Stomach (tissue), 8 donors: ENCODE measurements at regions not wholly inside any gene's neighbourhood (a gene's known extent, or its start where the extent isn't known, plus 50 kb on each side); places are given as distances from the start of the nearest gene placed in this dataset.
"Not testable (repeated sequence)": the region's sequence is repeated elsewhere in the genome, so short reads cannot be mapped to it uniquely, and the experiment has no call there.

Experiments
- DNase-seq, 2 donors: peaks; one replicate each; pipeline versions ENCODE4 v3.0.0 to v3.0.0-alpha.2; 2013 to 2019
- H3K27ac ChIP-seq, 5 donors: fragments of 200-600 bp in 4 of 5; sonication (generic) in 4 of 5; one replicate each; pipeline ENCODE4 v1.5.1; 2013 to 2019; ENCODE audit warnings: mild to moderate bottlenecking in 1 of 5, moderate library complexity in 1 of 5
- H3K27me3 ChIP-seq, 3 donors: fragments of 200-600 bp; sonication (generic); one replicate each; pipeline ENCODE4 v1.5.1; 2017 to 2019; ENCODE audit warnings: mixed run types in 1 of 3
- H3K36me3 ChIP-seq, 4 donors: fragments of 200-600 bp; sonication (generic); 1 replicate in 3 of 4; 2 replicates in 1 of 4; pipeline ENCODE4 v1.5.1; 2016 to 2019
- H3K4me1 ChIP-seq, 4 donors: fragments of 200-600 bp; sonication (generic); one replicate each; pipeline ENCODE4 v1.5.1; 2016 to 2019
- H3K4me3 ChIP-seq, 4 donors: fragments of 200-600 bp; sonication (generic) in 3 of 4; one replicate each; pipeline ENCODE4 v1.5.1; 2016 to 2019; ENCODE audit warnings: mild to moderate bottlenecking in 1 of 4
- H3K9me3 ChIP-seq, 4 donors: fragments of 200-600 bp; sonication (generic); one replicate each; pipeline ENCODE4 v1.5.1; 2016 to 2019
- WGBS, 5 donors: extraction: QIAGEN DNeasy Blood & Tissue Kit in 3 of 5; methylation state at CpG; one replicate each; pipeline versions ENCODE4 v1.1.5 to v1.1.7; 2013 to 2018; 5-methylcytosine and 5-hydroxymethylcytosine counted together
- intact Hi-C: fragments of 100-400 bp; cut with DNase I; formaldehyde crosslinking; loops from one replicate; pipeline ENCODE4 v1.15.1; 2023; ENCODE audit warnings: low total_unique reads
- donor health status: healthy with polysubstance abuse.
- donor health status: Bipolar disorder and iron deficiency.
- donor health status: healthy.

GRCh38 chr7:76971201-76971600, 61.0 kb downstream of the SPDYE17 start:
- H3K9me3 ChIP-seq, H3K27ac ChIP-seq, DNase-seq, H3K27me3 ChIP-seq, H3K4me3 ChIP-seq, H3K4me1 ChIP-seq, intact Hi-C loops, H3K36me3 ChIP-seq: not testable (repeated sequence)
- 94 to 100% (median 100%) methylated on average over 1 to 3 of the region's 6 CpGs; no CpG with 5 or more reads in 1 of the 5 donors for WGBS, 5 donors

GRCh38 chr7:76969892-76970291, 62.3 kb downstream of the SPDYE17 start:
- H3K27ac ChIP-seq, H3K36me3 ChIP-seq, H3K4me3 ChIP-seq, H3K4me1 ChIP-seq, intact Hi-C loops, H3K27me3 ChIP-seq, DNase-seq, H3K9me3 ChIP-seq: not testable (repeated sequence)
- 97 to 100% (median 100%) methylated on average over 1 to 5 of the region's 7 CpGs for WGBS, 5 donors

DNA sequence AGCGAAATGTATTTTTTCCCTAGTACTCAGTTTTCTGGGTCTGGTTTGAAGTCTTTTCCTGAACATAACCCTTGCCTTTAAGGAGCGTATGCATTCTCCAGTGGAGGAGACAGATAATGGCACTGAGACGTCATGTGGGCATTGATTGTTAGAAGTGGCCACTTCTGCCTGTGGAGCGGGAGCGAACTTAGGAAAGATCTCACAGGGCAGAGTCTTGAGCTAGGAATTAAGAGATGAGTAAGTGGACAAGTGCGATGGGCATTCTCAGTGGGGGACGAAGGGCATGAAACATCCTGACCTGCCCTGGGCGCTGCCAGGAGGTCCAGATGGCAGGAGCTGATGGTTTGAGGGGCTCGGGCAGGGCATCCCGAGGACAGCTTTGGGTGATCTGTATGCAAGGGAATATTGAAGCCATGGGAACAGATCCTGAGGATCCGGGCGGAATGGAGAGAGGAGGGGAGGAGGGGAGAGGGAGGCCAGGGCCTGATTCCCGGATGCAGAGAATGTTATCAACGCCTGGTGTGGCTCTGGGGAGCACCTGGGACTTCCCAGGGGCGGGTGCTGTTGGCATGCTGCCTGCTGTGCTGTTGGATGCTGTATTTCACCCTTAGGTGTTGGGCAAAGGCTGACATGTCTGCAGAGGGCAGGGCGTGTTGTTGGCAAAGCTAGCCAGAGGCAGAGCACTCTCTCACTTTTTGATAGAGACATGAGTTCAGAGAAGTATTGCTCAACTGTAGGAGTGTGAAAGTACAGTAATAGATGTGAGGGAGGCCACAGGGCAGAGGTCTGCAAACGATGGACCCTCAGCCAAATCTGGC, 66.2 kb downstream of the SPDYE17 start:
- H3K4me1 ChIP-seq, intact Hi-C loops, H3K27me3 ChIP-seq, H3K9me3 ChIP-seq, H3K27ac ChIP-seq, H3K36me3 ChIP-seq, H3K4me3 ChIP-seq: not testable (repeated sequence)
- 42 to 100% (median 58%) methylated on average over 1 to 9 of the region's 17 CpGs; no CpG with 5 or more reads in 1 of the 5 donors for WGBS, 5 donors
- DNase-seq, result peak in 1 of 2 donors; percentile 28

DNA sequence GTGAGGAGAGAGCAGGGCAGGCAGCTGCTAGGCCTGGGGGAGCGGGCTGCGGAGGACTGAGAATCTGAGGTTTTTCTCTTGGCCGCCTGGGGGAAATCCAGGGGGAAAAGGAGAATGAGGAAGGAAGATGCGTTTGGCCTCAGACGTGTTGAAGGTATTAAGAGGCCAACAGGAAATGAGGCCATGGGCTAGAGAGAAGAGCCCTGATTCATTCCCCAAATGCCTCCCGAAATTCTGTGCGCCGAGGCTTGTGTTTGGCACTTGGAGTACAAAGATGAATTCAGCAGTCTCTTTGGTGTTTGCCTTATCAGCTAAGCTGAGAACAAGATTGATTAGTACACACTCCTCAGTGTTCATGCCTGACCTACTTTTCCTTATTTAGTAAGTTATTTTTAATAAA, 68.1 kb downstream of the SPDYE17 start:
- H3K27ac ChIP-seq, result peak overlapping the region in 1 of 5 donors; percentile 42
- H3K4me1 ChIP-seq, H3K4me3 ChIP-seq, DNase-seq, H3K36me3 ChIP-seq, H3K27me3 ChIP-seq, H3K9me3 ChIP-seq, intact Hi-C loops: not testable (repeated sequence)
- no CpG with 5 or more reads among the region's 8 CpGs for WGBS, 5 donors

GRCh38 chr7:76963061-76963460, 69.1 kb downstream of the SPDYE17 start:
- H3K36me3 ChIP-seq, intact Hi-C loops, DNase-seq, H3K4me1 ChIP-seq, H3K27ac ChIP-seq, H3K27me3 ChIP-seq, H3K4me3 ChIP-seq, H3K9me3 ChIP-seq: not testable (repeated sequence)
- WGBS, 5 donors, result 49 to 75% (median 68%) methylated on average over 3 to 7 of the region's 7 CpGs

DNA sequence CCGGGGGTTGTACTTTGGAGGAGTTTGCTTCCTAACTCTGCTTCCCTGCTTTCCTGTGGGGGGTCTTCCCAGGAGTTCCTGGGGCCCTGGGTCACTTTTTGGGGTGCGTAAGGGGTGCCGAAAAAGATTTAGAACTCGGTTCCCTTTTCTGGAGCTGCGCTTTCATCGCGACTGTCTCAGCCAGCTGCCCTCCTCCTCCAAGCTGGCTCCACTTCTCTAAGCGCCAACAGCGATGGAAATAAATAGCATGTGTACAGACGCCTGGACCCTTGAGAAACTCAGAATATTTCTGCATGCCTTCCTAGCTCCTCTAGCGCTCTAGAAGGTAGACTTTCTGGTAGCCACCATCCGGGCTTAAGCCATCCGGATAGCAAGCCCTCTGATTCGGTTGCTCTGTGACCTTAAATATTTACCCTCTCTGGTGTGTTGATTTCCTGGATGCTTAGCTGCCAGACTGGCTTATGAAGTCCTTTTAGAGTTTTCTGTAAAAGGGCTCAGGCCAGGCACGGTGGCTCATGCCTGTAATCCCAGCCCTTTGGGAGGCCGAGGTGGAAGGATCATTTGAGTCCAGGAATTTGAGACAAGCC, 71.7 kb downstream of the SPDYE17 start:
- intact Hi-C loops, H3K27ac ChIP-seq, H3K36me3 ChIP-seq, H3K4me1 ChIP-seq, H3K9me3 ChIP-seq, H3K4me3 ChIP-seq, H3K27me3 ChIP-seq, DNase-seq: not testable (repeated sequence)
- WGBS, 5 donors, result no CpG with 5 or more reads among the region's 16 CpGs

DNA sequence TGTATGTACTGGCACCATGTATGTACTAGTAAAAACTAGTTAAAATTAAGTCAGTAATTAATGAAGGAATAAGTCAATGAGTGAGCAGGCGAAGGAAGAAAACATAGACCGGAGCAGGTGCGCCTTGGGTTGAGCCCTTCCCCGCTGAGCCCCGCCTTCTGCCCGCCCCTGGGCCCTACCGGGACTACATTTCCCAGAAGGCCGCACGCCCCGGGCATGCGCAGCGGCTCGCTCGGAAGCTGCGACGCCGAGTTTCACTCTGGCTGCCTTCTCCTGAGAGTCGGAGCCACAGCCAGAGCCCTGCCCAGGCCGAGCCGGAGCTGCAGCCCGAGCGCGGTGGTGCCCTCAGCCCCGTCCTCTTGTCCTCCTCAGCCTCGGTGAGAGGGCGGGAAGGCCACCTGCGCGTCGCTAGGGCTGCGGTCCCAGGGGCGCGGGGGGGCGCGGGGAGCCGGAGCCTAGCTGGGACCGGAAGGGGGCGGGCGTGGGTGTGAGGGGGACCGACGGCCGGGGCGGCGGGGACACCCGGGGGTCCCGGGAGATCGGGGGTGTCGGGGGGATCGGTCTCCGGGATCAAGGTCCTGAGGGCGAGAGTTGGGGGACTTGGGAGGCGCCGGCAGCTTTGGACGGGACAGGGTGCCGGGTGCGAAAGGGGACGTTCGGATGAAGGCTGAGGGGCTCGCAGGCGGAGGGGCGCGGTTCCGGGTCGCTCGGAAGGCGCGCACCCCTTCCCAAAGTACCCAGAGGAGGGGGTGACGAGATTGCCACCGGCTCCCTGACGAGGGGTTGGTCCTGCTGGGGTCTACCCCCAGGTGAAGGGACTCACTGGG, 72.4 kb downstream of the SPDYE17 start:
- H3K4me1 ChIP-seq, H3K27me3 ChIP-seq, DNase-seq, H3K36me3 ChIP-seq, intact Hi-C loops, H3K9me3 ChIP-seq: not testable (repeated sequence)
- Histone ChIP-seq H3K4me3 (peak overlapping the region in 1 of 4 donors; percentile 38), H3K27ac (peak overlapping the region in 2 of 5 donors; percentile 60 to 75)
- WGBS, 5 donors, result 2% methylated on average over 15 of the region's 69 CpGs; no CpG with 5 or more reads in 4 of the 5 donors

GRCh38 chr7:76956531-76956930, 75.6 kb downstream of the SPDYE17 start:
- H3K4me3 ChIP-seq, H3K27ac ChIP-seq, H3K9me3 ChIP-seq, DNase-seq, H3K27me3 ChIP-seq, H3K4me1 ChIP-seq, intact Hi-C loops, H3K36me3 ChIP-seq: not testable (repeated sequence)
- 11 to 17% (median 14%) methylated on average over 1 of the region's 5 CpGs; no CpG with 5 or more reads in 2 of the 5 donors for WGBS, 5 donors

DNA sequence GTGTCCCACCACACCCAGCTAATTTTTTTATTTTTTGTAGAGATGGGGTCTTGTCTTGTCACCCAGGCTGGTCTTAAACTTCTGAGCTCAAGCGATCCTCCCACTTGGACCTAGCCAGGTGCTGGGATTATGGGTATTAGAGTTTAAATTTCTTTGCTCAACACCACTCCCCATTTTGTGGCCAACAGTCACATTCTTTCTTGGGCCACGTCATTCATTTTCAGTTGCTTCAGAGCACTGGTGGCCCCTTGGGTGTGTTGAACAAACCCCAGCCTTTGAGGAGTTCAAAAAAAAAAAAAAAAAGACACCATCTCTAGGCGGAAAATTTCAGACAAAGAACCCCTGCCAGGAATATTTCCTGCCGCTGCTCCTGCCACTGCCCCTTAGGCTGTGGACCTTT, 77.0 kb downstream of the SPDYE17 start:
- H3K27me3 ChIP-seq, intact Hi-C loops, H3K36me3 ChIP-seq, H3K4me3 ChIP-seq, H3K4me1 ChIP-seq, H3K9me3 ChIP-seq, H3K27ac ChIP-seq, DNase-seq: not testable (repeated sequence)
- WGBS, 5 donors, result 48 to 94% (median 73%) methylated on average over 1 to 2 of the region's 4 CpGs

DNA sequence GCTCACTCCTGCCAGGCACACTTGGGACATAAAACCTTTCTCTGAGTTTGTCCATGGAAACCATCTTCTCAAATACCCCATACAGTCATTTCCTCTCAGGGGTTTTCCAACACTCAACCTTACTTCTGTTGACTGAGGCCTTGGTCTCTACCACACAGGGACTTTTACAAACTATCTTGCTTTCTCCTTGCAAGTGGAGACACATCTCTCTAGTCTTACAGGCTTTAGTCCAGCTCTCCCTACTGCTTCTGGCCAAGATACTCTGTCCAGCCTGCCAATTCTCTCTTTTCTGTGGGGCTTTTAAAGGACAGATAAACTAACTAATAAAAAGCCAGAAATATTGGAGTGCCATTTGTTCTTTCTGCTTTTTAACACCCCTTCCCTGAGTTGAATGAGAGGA, 87.6 kb downstream of the SPDYE17 start:
- H3K27me3 ChIP-seq, result not testable (repeated sequence)

DNA sequence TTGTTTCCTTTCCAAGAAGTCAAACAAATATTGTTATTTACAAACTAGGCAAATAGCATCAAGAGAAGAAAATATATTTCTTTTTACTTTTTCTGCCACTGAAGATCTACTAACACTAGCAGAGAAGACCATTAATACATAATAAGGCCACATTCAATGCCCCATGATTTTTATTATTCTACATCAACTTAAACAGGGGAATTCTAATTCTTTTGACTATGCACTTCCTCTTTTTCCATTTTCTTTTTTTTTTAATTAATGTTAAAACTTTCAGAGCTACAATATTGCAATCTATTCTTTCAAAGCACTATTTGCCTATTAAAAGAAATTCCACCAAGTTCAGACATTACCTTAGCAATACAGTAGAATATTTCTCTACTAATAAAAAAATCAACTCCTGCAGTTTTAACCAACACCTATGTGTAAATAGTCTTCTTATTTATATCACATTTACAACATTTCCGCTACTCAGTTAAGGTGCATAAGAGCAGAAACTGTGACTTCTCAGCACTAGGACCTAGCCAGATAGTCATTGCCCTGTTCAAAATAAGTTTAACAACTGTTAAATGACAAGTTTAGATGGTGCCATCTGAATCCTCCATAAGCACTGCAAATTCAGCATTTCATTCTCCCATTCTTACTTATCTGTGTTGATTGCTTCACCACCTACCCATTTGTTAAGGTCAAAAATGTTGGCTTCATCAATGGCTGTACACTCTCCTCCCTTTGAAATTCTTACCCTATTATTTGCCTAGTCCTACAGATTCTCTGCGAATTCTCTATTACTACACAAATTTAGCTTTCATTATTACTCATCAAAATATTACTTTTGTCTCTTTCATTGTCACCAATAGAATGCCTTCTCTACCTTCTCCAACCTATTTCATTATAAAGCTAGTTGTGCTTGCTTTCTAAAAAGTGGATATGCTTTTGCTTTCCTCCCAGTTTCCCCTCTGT, 90.1 kb downstream of the SPDYE17 start:
- H3K27ac ChIP-seq, H3K4me1 ChIP-seq, DNase-seq, H3K4me3 ChIP-seq, intact Hi-C loops, H3K27me3 ChIP-seq, H3K36me3 ChIP-seq, H3K9me3 ChIP-seq: not testable (repeated sequence)
- WGBS, 5 donors, result 83 to 95% (median 91%) methylated on average over 1 to 2 of the region's 2 CpGs

More for the DNA sequence above, 87.6 kb downstream of the SPDYE17 start:
- intact Hi-C loops, H3K27ac ChIP-seq, H3K9me3 ChIP-seq, H3K36me3 ChIP-seq, H3K4me3 ChIP-seq, H3K4me1 ChIP-seq: not testable (repeated sequence)
- peak in 1 of 2 donors; percentile 3 for DNase-seq
